OCI-LY7 (cell line): ENCODE measurements at regions not wholly inside any gene's neighbourhood (a gene's known extent, or its start where the extent isn't known, plus 50 kb on each side); places are given as distances from the start of the nearest gene placed in this dataset.

Source experiments
- EZH2phosphoT487 ChIP-seq: fragments of 200-600 bp; sonication (generic); IDR thresholded peaks from 2 replicates; pipeline ENCODE4 v1.6.1; 2018; ENCODE audit warnings: low read depth, borderline replicate concordance, mild to moderate bottlenecking, mixed run types, antibody characterized with exemption, low read length, moderate library complexity, mixed read lengths
- TF ChIP-seq, protein P1 (sequence below): fragments of 200-600 bp; sonication (generic); conservative IDR thresholded peaks from 2 replicates; pipeline ENCODE4 v1.5.1; 2014; ENCODE audit warnings: mild to moderate bottlenecking, antibody characterized with exemption, low read length, moderate library complexity, mixed read lengths

DNA sequence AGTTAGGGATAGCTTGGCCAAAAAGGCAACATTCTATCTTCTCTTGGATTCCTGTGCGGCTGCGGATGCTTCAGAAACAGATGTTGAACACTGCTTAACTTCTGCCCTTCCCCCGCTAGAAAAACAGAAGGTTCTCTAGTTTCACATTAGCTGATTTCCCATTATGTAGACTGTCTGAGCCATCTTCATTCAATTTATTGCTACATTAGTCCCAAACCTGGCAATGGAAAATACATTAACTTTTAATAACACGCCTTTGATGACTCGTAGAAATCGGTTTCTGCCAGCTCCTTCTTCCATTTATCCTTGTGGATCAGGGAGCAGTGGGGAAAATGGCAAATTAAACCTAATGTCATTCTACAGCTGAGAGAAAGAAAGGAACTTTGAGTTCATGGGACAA is 119.9 kb downstream of the SLC16A9 start:
- TF ChIP-seq, protein P1, sequence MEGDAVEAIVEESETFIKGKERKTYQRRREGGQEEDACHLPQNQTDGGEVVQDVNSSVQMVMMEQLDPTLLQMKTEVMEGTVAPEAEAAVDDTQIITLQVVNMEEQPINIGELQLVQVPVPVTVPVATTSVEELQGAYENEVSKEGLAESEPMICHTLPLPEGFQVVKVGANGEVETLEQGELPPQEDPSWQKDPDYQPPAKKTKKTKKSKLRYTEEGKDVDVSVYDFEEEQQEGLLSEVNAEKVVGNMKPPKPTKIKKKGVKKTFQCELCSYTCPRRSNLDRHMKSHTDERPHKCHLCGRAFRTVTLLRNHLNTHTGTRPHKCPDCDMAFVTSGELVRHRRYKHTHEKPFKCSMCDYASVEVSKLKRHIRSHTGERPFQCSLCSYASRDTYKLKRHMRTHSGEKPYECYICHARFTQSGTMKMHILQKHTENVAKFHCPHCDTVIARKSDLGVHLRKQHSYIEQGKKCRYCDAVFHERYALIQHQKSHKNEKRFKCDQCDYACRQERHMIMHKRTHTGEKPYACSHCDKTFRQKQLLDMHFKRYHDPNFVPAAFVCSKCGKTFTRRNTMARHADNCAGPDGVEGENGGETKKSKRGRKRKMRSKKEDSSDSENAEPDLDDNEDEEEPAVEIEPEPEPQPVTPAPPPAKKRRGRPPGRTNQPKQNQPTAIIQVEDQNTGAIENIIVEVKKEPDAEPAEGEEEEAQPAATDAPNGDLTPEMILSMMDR: no peak
- no peak for TF ChIP-seq EZH2phosphoT487
